ENCODE measurements at regions not wholly inside any gene's neighbourhood (a gene's known extent, or its start where the extent isn't known, plus 50 kb on each side); places are given as distances from the start of the nearest gene placed in this dataset.
"Not testable (repeated sequence)": the region's sequence is repeated elsewhere in the genome, so short reads cannot be mapped to it uniquely, and the experiment has no call there.

DNA sequence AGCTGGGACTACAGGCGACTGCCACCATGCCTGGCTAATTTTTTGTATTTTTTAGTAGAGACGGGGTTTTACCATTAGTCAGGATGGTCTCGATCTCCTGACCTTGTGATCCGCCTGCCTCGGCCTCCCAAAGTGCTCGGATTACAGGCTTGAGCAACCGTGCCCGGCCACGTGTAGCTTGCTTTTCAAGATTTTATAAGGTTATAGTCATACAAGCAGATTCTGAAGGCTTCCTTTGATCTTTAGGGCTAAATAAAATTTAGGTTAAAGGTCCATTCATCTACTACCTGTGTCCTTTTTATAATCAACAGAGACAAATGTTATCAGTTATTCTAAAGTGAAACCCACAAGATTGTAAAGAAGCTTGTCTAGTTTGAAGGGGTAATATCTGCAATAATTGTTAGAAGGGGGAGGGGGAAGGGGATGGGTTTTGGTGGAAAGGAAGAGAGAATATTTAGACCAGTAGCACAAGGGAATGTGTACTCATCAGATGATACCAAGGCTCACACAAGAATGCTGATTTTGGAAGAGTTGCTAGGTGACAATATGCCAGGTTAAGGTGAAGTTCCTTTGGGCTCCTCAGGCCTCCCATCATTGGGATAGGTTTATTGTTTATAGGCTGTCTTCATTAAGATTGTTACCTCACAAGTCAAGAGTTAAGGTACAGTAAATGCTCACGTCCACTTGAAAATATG, 284.7 kb downstream of the ALDH8A1 start:
- no peak for DNase-seq

- no peak for DNase-seq
Observed at GRCh38 chr6:134663800-134664535, 285.9 kb downstream of the ALDH8A1 start.

GRCh38 chr6:134663356-134663755, 286.5 kb downstream of the ALDH8A1 start:
- DNase-seq: no peak

DNA sequence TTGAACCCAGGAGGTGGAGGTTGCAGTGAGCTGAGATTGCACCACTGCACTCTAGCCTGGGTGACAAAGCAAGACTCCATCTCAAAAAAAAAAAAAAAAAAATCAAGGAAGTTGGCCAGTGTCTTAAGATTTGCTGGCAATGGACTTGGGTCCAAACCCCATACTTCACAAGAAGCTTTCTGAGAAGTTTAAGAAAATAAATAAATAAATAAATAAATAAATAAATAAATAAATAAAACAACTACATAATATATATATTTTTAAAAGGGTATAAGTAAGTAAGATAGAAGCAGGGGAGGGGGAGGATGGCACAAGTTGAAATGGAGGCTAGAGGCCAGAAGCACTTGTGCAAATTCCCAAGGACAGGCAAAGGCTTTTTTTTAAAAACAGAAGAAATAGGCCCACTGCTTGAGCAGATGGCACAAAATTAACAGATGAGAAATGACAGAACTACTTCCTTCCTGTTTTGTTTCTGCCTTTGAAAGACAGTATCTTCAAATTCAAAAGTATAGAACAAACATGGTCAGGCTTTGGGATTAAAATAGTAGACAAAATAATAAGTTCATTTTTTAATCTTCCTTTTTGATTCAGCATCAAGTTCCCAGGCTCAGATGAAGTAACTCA, 287.7 kb downstream of the ALDH8A1 start:
- no peak for DNase-seq

GRCh38 chr6:134659885-134660284, 290.0 kb downstream of the ALDH8A1 start:
- DNase-seq: not testable (repeated sequence)

- no peak for DNase-seq
Observed at GRCh38 chr6:134658596-134658995, 291.3 kb downstream of the ALDH8A1 start.

GRCh38 chr6:134657751-134658527, 292.0 kb downstream of the ALDH8A1 start:
- no peak for DNase-seq

DNA sequence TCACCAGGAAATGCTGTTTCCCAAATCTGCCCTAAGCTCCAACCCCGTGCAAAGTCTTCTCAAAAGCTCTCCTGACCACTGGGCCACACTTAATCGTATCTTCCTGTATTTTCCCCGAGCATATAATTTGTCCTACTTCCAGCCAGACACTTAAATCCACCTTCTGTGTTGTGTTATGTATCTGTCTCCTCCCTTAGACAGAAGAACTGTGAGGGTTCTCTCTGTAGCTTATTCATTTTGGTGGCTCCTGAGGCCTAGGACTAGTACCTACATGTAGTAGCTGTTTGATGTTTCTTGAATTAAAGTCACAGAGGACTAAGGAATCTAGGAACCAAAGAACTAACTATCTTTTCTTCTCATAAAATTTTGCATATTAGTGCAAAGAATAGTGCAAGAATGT, 292.6 kb downstream of the ALDH8A1 start:
- no peak for DNase-seq

DNA sequence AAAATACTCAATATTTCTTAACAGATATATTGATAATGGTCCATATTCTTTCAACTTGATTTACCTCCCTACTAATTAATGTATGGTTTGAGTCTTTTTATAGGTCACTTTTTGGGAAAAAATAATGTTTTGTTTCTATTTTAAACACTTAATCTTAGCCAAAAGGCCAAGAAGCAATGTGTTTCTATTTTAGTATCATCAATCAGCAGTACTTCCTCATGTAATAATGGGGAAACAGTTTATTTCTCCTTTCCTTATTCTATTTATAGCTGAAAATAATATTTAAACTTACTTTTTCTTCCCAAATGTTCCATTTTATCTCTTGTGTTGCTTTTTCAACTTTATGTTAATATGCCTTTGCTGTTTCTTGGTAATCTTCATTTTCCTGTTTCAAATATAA, 295.1 kb downstream of the ALDH8A1 start:
- no peak for DNase-seq

DNA sequence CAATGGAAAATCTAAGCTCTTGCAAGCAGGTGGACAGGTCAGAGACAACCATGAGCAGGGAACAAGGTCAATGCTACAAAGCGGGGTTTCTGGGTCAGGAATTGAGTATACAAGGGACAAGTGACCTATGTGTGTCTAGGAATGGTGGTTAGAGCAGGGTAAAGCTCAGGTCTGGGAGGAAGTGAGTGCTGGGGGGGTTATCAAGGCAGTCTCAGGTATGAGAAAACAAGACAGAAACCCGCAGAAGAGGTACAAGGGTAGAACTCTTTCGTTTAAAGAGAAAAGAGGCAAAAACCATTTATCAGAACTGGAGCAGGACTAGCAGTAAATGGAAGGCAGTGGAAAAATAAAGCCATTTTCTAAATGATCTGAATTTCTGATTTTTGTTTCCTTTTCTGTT, 298.4 kb downstream of the ALDH8A1 start:
- DNase-seq: no peak

DNA sequence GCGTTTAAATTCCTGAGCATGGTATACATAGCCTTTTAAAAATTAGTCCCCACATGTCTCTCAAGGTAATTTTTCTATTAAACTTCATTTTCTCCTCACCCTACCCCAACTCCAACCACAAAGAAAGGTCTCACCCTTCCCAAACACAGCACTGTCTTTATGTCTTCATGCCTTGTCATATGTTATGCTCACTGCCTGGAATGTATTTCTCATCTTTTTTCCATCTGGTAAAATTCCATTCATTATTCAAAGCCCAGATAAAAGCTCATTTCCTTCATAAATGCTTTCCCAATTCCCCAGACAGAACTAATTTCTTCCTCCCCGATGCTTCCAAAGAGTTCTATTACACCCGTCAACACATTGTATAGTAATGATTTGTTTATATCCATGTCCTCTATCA, 302.0 kb downstream of the ALDH8A1 start:
- no peak for DNase-seq

DNA sequence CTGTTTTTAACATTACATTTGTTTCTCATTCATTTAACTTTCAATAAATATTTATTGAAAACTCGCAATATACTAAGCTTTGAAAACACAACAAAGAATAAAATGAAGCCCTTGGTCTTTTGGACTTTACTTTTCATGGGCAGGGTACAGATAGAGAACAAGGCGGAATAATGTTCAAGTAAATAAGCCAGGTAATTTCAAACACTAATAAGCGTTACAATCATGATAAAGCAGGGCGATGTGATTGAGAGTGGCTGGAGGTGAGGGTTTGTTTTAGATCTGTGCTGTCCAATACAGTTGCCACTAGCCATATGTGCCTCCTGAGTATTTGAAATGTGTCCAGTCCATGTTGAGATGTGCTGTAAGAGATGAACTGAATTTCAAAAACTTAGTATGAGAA, 307.1 kb downstream of the ALDH8A1 start:
- DNase-seq: no peak

- DNase-seq: no peak
Observed at GRCh38 chr6:134642279-134642678, 307.6 kb downstream of the ALDH8A1 start.

DNA sequence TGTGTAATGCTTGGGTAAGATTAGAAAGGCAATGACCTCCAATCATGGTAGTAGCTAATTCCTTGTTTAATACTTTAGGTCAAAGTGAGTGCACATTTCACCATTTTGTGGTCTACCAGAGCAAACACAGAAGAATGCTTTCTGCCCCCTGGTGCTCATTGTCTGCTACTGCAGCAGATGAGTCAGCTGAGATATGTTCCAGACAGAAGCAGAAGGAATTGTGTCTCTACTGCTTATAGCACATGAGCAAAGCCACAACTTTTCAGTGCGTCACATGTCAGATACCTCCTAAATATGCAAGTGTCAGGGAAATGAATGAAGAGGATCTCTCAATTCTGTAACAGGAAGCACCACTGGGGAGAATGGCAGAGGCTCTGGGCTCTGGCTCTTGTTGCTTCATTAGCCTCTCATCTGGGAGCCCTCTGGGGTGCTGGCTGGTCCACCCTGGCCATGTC, 308.9 kb downstream of the ALDH8A1 start:
- DNase-seq: peak; percentile 57 to 72

- no peak for DNase-seq
Observed at GRCh38 chr6:134640229-134640628, 309.7 kb downstream of the ALDH8A1 start.

DNA sequence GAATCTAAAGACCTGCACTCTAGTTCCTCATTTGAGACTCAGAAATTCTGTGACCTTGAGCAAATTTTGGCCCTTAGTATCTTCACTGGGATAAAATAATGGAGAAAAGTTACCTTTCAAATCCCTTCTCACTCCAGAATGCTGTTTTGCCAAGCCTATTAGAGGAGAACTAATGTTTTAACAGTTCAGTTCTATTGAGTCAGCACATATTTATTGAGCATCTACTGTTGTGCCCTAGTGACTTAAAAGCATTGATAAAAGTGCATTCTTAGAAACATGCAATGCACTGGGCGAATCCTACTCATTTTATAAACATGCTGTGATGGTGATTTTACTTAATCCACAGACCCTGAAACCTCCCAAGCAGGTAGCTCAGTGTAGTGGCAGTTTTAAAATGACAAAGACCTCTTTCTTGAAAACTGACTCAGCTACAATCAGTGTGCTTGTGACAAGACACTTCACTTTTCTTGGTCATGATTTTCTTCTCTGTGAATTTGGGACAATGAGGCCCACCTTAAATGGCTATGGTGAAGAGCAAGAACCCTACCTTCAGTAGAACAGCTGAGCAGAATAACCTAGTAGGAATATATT, 312.0 kb downstream of the ALDH8A1 start:
- DNase-seq: no peak

- DNase-seq: no peak
Observed at GRCh38 chr6:134637282-134637681, 312.6 kb downstream of the ALDH8A1 start.

GRCh38 chr6:134636186-134636799, 313.6 kb downstream of the ALDH8A1 start:
- DNase-seq: no peak

GRCh38 chr6:134634966-134635365, 314.9 kb downstream of the ALDH8A1 start:
- no peak for DNase-seq

DNA sequence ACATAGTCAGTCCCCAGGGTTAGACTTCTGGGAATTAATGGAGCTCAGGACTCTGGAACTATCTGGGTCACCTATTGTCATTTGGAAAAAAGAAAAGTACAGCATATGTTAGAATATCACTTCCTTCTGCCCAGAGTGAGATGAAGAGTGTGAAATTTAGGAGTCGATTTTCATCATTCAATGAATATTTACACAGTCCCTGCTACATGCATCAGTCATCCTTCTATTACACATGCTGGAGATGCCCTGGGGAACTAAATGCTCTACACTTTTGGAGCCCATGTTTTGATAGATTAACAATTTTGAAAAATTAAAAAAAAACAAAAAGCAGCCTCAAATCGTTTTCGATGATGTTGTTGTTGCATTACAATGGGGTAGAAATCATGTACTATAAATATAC, 315.4 kb downstream of the ALDH8A1 start:
- no peak for DNase-seq

GRCh38 chr6:134632982-134633940, 315.3 kb upstream of the SGK1 start:
- not testable (repeated sequence) for DNase-seq
